NCI-H2171 treated with DMSO at 0.1 percent for 48 hours (cell line): ENCODE measurements at regions not wholly inside any gene's neighbourhood (a gene's known extent, or its start where the extent isn't known, plus 50 kb on each side); places are given as distances from the start of the nearest gene placed in this dataset.

Experiments
- DNase-seq: peaks from one replicate; lab custom pipeline; 2025; lab: John Stamatoyannopoulos, UW

DNA sequence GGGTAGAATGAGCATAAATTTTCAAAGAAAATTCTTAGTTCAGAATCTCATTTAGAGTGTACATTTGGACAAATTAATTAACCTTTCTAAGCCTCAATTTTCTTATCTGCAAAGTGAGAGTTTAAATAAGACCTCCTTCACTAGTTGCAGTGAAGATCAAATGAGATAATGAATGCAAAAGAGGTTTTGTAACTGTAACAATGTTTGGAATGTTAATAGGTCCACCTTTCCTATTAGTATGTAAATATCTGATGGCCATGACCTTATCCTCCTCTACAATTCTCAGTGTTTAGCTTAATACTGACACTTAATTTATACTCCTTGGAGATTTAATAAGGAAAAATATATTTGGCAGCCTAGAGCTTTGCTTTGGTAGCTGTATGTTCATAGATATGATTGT, 138.8 kb downstream of the GABRG1 start:
- no peak for DNase-seq

DNA sequence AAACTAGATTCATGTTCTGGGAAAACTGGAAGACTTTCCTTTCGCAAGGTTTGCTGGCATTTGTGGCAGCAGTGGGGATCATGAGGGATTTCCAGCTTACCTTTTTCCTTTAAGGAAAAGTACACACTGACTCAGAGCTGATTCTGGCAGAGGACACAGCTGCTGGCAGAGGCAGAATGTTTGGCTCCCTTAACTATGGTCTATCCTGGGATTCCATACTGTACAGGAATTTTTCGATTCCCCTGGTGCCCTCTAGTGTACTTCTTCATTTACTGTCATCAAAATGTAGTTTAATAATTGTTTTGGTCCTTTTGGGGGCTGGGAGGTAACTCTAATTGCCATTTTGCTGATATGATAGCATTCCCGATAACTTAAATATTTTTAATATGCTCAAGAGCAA, 152.7 kb downstream of the GABRG1 start:
- no peak for DNase-seq

DNA sequence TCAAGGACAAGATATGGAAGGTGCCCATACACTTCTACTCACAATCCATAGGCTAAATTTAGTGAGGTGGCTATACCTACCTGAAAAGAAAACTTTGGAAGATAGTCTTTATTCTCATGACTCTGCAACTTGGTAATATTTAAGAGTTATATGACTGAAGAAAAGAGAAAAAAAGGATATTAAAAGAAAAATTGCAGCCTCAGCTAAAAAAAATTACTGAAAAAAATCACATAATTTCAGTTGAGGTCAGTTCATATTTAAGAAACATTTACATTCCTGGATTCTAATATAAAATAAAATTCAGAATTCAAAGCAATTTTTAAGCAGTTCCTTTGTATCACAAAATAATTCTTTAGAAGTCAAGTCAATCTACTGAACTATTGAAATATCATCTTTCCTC, 166.5 kb downstream of the GABRG1 start:
- no peak for DNase-seq

DNA sequence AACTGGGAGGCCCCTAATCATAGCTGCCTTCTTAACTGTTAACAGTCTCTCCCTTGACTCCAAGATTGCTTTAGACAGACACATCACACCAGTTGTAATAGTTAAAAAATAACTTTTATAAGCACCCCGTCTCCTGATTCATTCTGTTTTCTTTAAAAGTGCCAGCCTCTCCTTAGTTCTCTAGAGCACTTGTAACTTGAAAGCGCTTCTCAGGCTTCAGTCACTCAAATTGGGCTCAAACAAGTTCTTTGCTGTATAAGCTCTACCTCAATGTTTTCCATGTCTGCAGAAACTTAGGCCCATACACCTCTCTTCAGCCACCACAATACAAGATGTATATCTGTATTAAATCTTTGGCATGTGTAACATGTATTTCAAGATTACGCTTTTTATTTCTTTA, 169.6 kb downstream of the GABRG1 start:
- DNase-seq = no peak

DNA sequence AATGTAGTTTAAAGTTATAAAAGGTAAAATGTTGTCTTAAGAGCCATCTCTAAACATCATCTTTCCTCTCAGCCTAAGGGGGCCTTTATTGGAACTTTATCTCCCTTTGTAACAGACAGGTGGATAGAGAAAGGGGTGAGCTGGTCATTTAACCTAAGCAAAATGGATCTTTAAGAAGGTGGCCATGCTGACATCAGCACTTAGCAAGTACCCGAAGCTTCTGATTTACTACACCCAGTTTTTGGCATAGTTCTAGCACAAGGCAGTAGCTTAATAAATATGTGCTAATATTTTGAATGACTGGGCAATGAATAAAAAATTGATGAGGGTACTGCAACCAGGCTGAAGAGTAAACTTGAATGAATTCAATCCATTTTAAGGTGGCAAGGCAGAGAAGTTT, 172.7 kb downstream of the GABRG1 start:
- no peak for DNase-seq

DNA sequence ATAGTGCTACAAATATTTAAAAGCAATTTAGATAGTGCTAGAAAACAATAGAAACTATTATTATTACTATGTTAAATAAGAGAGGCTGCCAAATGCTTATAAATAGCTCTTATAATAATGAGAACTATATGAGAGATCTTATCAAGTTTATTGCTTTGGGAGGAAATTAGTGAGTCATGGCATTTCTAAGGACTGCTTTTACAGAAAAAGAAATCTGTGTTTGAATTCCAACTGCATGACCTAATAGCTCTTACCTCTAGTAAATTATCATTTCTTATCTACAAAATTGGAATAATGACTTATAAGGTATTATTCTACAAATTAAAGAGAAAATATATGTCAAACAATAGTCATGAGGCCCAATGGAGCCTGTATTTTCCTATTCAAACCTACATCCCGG, 177.2 kb downstream of the GABRG1 start:
- no peak for DNase-seq

DNA sequence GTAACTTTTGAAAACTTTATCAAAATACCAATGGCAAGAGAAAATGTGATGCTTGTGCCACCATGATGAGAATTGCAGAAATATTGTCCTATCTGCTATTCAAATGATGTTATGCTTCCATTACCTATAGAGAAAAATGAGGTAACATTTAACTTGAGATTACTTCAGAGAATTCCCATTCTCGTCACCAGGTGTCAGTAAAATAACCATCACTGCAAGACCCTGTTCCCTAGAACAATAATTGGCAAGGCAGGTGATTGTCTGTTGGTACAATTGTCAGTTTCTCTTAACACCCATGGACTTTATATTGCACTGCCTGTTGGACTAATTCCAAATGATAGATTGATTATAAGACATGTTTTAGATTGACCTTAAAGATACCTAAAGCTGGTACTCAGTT, 179.9 kb downstream of the GABRG1 start:
- DNase-seq = no peak

DNA sequence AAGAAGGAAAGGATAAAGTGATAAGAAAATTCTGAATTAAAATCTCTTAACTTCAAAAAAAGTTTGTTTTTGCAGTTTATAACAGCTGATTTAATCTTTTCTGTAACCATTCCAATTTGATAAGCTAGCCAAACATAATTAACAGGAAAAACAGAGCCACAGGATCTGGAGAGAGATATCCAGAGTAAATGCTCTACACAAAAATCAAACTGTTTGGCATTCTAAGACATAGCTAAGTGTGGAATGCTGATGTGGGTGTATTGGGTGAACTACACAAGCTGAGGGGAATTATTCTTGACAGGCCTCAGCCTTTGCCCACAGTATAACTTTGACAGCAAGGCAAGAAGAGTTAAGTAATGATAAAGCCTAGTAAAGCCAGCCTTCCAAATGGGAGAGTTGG, 184.8 kb downstream of the GABRG1 start:
- no peak for DNase-seq

DNA sequence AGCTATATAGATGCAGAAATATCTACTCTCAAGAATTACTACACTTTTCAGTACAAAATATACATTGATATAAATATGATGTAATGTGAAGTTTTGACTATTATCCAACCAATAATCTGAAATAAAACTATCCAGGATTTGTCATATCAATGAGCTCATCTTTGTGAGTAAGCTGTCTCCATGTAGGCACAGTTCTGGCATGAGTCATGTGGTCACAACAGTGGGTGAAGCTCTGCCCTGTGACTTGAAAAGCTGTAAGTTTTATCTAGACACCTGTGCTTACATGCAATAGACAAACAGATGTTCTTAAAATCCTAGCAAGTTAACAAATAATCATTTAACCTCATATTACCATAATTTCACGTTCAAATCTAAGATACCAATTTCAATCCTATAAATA, 192.7 kb downstream of the GABRG1 start:
- no peak for DNase-seq

DNA sequence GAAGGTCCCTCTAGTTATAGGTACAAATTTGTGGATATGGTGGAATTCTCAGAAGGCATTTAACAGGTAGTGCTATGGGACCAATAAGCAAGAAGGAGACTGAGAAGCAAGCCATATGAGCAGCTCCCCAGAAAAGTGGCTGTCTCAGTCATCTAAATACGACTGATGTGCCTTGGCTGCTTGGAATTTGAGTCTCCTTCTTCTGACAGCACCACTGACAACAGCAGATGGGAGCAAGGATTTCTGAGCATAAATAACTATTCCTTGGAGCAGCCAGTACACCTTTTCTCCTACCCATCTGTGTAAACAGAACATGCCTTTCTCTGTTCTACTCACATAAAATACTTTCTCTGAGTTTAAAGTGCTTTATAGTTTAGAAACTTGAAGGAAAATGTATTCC, 196.2 kb downstream of the GABRG1 start:
- DNase-seq = no peak

DNA sequence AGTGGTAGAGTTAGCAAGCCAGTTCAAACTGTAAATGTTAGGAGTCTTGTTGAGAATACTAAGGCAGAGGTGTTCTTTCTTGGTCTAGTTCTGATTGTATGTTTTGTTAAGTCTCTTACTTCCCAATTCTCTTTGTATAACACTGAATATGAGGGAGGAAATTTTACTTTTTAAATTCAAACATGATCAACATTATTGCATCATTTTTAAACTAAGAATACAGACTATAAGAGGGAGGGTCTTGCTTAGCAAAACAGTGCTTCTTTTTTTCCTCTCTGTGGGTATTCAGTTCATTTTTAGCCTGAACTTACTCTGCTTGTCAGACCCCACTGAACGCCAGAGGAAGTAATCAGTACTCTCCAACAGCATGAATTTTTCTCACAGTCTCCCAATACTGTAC, 198.0 kb downstream of the GABRG1 start:
- no peak for DNase-seq

DNA sequence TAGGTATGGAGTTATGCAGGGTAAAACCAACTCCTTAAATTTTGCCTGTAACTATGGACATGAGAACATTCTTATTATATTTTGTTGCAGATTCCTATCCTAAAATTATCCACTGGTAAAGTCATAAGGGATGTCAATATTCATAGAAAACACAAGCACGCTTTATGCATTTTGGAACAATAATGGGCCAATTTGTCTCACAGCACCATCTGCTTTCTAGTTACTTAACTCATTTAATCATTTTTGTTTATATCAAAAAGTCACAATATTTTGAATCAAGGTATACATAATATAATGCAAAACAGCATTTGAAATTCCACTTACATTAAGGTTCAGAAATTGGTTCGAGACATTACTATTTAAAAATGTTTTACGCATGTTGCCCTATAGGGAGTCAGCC, 203.0 kb downstream of the GABRG1 start:
- DNase-seq = no peak

DNA sequence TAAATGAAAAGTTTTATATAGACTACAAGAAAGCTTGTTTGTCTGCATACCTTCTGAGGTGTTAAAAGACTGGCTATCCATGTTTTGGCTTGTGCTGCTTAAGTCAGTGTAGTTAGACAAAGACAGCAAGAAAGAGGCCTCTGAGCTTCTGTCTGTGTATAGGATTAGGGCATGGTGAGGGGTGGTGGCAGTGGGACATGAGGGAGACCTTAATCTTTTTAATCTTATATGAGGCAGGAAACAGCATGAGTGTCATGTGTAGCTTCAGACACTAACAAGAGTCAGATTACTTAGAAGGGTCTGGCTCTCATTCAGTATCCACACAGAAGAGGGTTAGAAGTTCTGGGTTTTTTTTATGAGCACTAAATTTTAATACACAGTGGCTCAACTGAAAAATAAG, 213.3 kb downstream of the GABRG1 start:
- DNase-seq = no peak

DNA sequence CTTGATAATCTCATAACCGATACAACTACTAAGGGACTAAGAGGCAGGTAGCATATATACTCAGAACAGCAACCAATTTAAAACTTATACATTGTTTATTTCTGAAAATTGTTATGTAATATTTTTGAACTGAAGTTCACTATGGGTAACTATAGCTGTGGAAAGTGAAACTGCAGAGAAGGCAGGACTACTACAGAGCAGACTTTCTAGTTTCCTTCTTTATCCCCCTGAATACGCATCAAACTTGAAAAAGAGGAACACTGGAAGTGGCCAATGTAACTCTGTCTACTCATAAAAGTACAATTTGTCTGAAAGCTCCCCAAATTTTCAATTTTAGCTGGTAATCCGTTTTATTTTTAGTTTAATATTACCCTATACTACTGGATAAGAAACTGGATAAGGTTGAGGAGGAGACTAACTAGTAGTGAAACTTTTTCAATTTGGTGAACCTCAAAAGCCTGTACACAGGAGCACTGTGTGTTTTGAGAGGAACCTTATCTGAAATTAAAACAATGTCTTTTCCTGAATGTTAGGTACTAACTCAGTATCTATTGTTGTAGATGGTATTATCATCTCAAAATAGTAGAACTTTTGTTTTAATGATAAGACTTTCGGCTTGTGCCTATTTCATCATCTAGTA, 225.8 kb downstream of the GABRG1 start:
- DNase-seq = no peak

DNA sequence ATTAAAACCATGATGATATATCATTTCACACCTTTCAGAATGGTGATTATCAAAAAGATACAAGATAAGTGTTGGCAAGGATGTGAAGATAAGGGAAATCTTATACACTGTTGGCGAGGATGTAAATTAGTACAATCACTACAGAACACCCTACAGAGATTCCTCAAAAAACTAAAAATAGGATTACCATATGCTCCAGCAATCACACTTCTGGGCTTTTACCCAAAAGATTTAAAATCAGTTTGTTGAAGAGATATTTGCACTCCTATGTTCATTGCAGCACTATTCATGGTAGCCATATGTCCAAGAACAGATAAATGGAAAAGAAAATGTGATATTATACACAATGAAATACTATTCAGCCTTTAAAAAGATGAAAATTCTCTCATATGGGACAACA, 240.4 kb downstream of the GABRG1 start:
- DNase-seq = no peak

DNA sequence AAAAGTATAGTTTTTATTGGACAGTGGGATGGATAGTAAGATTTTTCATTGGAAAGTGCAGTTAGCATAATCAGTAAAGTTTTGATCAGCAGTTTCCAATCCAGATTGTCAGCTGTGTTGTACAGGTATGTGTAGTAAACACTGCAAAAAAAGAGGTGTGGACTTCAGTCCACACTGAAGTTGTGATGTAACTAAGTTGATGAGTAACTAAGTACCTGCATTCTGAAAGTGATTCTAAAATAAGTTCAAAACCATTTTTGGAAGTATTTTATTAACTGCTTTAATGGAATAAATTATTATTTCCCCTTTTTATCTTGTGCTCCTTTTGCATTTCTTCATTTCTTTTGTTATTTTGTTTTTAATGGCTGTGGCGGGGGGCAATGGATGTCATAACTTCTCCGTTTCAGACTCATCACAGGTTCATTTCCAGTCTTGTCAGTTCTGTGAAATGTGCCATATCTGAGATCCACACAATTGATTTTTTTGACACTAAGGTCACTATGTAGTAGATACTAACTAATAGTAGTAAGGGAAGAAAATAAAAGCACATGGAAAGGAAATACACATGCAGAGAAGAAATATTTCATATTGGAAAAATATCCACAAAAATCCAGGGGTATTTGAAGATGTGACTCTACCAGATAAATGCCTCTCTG, 247.5 kb downstream of the GABRG1 start:
- DNase-seq = no peak

DNA sequence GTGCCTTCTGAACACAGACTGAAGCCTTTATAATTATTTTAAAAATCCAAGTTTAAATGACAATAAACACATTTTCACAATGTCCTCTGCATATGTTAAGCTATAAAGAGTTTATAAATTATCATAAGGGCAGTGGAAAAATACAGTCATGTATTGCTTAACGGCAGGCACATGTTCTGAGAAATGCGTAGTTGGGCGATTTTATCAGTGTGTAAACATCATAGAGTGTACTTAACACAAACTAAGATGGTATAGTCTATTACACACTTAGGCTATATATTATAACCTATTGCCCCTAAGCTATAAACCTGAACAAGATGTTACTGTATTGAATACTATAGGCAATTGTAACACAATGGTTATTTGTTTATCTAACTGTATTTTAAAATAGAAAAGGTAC, 254.7 kb downstream of the GABRG1 start:
- no peak for DNase-seq

DNA sequence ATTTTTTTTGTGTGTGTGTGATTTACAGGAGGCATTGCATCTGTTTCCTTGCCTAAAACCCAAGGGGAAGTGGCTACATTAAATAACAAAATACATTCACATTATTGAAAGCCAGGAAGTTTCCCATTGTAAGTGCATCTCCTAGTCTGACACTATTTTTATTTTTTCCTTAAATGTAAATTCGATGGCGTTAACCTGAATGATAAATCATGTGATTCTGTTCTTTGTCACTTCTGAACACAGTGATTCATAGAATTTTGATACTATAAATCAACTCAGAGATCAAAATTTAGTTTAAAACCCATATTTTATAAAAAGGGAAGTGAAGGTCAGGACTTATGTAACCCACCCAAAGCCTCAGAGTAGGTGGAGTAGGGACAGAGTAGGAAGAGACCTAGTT, 258.1 kb downstream of the GABRG1 start:
- no peak for DNase-seq

DNA sequence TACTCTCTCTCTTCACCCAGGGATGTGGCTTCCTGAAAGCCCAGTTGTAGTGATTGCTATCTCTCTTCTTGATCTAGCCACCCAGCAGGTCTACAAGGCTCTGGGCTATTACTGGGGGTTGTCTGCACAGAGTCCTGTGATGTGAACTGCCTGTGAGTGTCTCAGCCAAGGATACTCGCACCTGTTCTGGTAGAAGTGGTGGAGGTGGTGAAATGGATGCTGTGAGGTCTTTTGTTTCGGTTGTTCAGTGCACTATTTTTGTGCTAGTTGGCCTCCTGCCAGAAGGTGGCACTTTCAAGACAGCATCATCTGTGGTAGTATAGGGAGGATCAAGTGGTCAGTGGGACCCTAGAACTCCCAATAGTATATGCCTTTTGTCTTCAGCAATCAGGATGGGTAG, 268.0 kb downstream of the GABRG1 start:
- DNase-seq = no peak

DNA sequence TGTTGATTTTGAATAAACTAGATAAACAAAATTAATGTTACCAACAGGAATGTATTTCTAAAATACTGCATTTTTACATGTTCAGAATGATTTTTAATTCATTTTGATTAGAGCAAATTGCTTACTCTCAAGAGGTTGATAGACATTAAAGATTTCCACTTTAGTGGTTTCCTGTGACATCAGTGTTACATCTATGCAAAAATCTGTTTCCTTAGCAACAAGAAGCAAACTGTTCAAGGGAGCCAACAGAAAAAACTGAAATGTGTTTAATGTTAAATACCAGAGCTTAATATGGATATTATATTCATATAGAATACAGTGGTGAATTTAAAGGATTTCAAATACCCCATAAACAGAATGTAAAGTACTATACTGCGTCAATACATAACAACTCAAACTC, 277.8 kb downstream of the GABRG1 start:
- DNase-seq = no peak

DNA sequence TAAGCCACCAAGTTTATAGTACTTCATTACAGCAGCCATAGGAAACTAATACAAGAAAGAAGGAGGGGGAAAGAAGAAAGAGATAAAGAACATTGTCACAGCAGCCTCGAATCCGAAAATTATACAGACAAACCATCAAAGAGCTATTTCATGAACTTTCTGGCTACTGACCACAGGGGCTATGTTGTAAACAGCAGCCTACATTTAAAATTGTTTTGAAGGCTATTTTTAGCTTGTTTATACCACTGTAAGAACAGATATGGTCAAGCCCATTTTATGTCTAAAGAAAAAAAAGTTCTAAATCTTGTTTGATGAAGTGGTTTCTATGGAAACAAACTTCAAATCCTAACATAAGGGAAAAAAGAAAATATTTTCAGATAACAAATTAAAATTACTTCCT, 282.1 kb downstream of the GABRG1 start:
- DNase-seq = no peak

DNA sequence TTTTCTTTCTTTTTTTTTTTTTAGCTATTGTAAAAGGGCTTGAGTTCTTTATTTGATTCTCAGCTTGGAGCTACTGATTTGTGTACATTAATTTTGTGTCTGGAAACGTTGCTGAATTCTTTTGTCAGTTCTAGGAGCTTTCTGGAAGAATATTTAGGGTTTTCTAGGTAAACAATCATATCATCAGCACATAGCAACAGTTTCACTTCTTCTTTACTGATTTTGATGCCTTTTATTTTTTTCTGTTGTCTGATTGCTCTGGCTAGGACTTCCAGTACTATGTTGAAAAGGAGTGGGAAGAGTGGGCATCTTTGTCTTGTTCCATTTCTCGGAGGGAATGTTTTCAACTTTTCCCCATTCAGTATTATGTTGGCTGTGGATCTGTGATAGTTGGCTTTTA, 292.2 kb downstream of the GABRG1 start:
- no peak for DNase-seq

DNA sequence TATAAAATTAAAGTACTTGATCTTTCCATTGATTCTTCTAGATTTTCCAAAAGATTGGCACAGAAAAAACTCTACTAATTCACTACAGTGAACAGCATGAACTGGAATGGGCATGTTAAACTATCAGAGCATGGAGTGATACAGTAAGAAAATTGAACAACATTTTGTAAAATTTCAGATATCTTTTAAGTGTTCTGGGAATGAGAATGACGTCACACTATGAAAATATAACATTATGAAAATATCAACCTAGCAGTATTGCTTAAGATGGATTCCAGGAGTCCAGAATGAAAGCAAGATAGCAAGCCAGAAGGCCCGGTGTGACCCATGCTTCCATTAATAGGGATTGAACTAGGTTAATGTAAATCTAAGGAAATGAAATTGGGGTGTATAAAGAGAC, 319.9 kb downstream of the GABRG1 start:
- no peak for DNase-seq

DNA sequence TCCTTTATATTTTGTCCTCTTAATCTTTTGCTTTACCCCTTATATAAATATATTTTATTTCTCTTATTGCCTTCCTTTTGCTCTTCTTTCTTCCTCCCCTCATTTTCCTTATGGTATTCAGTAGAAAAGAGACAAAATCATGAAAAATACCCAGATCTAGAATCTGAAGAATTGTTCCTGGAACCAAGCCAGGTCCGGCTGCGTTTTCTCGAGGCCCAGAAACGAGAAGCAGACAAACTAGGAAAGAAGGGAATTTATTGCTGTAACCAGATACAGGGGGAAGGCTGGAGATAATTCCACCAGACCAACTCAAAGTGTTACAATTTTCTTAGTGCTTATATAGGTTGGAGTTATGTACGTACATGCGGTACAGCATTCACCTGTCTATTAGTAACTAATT, 328.7 kb downstream of the GABRG1 start:
- DNase-seq = no peak
